ENCODE measurements at regions not wholly inside any gene's neighbourhood (a gene's known extent, or its start where the extent isn't known, plus 50 kb on each side); places are given as distances from the start of the nearest gene placed in this dataset.
"Not testable (repeated sequence)": the region's sequence is repeated elsewhere in the genome, so short reads cannot be mapped to it uniquely, and the experiment has no call there.

GRCh38 chr7:76904688-76905087, 127.5 kb downstream of the SPDYE17 start:
- not testable (repeated sequence) for TF ChIP-seq CTCF (IDR thresholded peaks at IDR 0.05); ATF3 (CRISPR knock-in tag; conservative IDR thresholded peaks at IDR 0.05); CREB1 (CRISPR knock-in tag; IDR thresholded peaks at IDR 0.05); ETV6 (CRISPR knock-in tag; IDR thresholded peaks at IDR 0.05); SP1 (CRISPR knock-in tag; conservative IDR thresholded peaks at IDR 0.05); ZNF121 (CRISPR knock-in tag; IDR thresholded peaks at IDR 0.05); AFF4 (CRISPR knock-in tag; IDR thresholded peaks at IDR 0.05; ENCODE audit: borderline replicate concordance); ESRRA (CRISPR knock-in tag; IDR thresholded peaks at IDR 0.05; ENCODE audit: borderline replicate concordance)

Measured in WTC11 (cell line).